GM23338 (cell line): ENCODE measurements at regions not wholly inside any gene's neighbourhood (a gene's known extent, or its start where the extent isn't known, plus 50 kb on each side); places are given as distances from the start of the nearest gene placed in this dataset.

ENCODE experiments used
- ATAC-seq: fragments of 200-7000 bp; cut with Tn5 transposase; 3 replicates; pipeline ENCODE4 v1.9.1; 2020
- DNase-seq: peaks from one replicate; pipeline ENCODE4 v3.0.0-alpha.2; 2015; ENCODE audit warnings: low spot score
- H2AFZ ChIP-seq: fragments of 200-600 bp; sonication (generic); 2 replicates; pipeline ENCODE4 v1.8.0; 2016; ENCODE audit warnings: antibody characterized with exemption, mild to moderate bottlenecking, moderate library complexity
- H3F3A ChIP-seq: fragments of 200-600 bp; sonication (generic); replicated peaks from 2 replicates; pipeline ENCODE4 v1.8.0; 2017; ENCODE audit warnings: antibody characterized with exemption, mixed run types, low read depth
- H3K27ac ChIP-seq: fragments of 200-600 bp; sonication (generic); 2 replicates; pipeline ENCODE4 v1.6.1; 2016; ENCODE audit warnings: low read depth
- H3K27me3 ChIP-seq: fragments of 200-600 bp; sonication (generic); 2 replicates; pipeline ENCODE4 v1.8.0; 2016; ENCODE audit warnings: mild to moderate bottlenecking, mixed run types, moderate library complexity; ENCODE audit not compliant: insufficient read depth
- H3K36me3 ChIP-seq: fragments of 200-600 bp; sonication (generic); 2 replicates; pipeline ENCODE4 v1.8.0; 2016; ENCODE audit warnings: mild to moderate bottlenecking; ENCODE audit not compliant: insufficient read depth
- H3K4me1 ChIP-seq: fragments of 200-600 bp; sonication (generic); 2 replicates; pipeline ENCODE4 v1.8.0; 2016; ENCODE audit warnings: mild to moderate bottlenecking, moderate library complexity; ENCODE audit not compliant: insufficient read depth
- H3K4me2 ChIP-seq: fragments of 200-600 bp; sonication (generic); 2 replicates; pipeline ENCODE4 v1.7.1; 2017; ENCODE audit warnings: mixed run types
- H3K4me3 ChIP-seq: fragments of 200-600 bp; sonication (generic); 2 replicates; pipeline ENCODE4 v1.6.1; 2016; ENCODE audit warnings: mixed run types
- H3K79me2 ChIP-seq: fragments of 200-600 bp; sonication (generic); replicated peaks from 2 replicates; pipeline ENCODE4 v1.8.0; 2017; ENCODE audit warnings: mild to moderate bottlenecking; ENCODE audit not compliant: insufficient read depth
- H3K9me2 ChIP-seq: fragments of 200-600 bp; sonication (generic); 2 replicates; pipeline ENCODE4 v1.8.0; 2017; ENCODE audit not compliant: insufficient read depth
- H4K20me1 ChIP-seq: fragments of 200-600 bp; sonication (generic); replicated peaks from 2 replicates; pipeline ENCODE4 v1.8.0; 2017; ENCODE audit warnings: mild to moderate bottlenecking; ENCODE audit not compliant: insufficient read depth
- H3K27ac Mint-ChIP-seq: 2 replicates; pipeline ENCODE4 v1.8.0; 2020; ENCODE audit warnings: inconsistent platforms, mild to moderate bottlenecking, moderate library complexity, mixed read lengths
- H3K27me3 Mint-ChIP-seq: 3 replicates; pipeline ENCODE4 v1.8.0; 2022; ENCODE audit warnings: low read depth, mild to moderate bottlenecking, moderate library complexity, mixed read lengths, inconsistent platforms; ENCODE audit not compliant: insufficient read depth, poor library complexity
- H3K36me3 Mint-ChIP-seq: 3 replicates; pipeline ENCODE4 v1.8.0; 2021; ENCODE audit warnings: low read depth, mild to moderate bottlenecking, inconsistent platforms, moderate library complexity, mixed read lengths
- H3K4me1 Mint-ChIP-seq: 3 replicates; pipeline ENCODE4 v1.8.0; 2020; ENCODE audit warnings: mild to moderate bottlenecking, inconsistent platforms, mixed read lengths
- H3K4me3 Mint-ChIP-seq: 3 replicates; pipeline ENCODE4 v1.8.0; 2021; ENCODE audit warnings: moderate library complexity, mild to moderate bottlenecking, inconsistent platforms, mixed read lengths
- H3K9me3 Mint-ChIP-seq: 3 replicates; pipeline ENCODE4 v1.8.0; 2020; ENCODE audit warnings: moderate library complexity, mild to moderate bottlenecking, inconsistent platforms, mixed read lengths
- CREB1 ChIP-seq: fragments of 250-450 bp; sonication (Bioruptor Pico); IDR thresholded peaks from 2 replicates; pipeline ENCODE4 v1.5.0; 2020; ENCODE audit warnings: low read depth, mild to moderate bottlenecking, moderate library complexity
- EZH2 ChIP-seq: fragments of 200-600 bp; sonication (generic); IDR thresholded peaks from one replicate; pipeline ENCODE4 v1.8.0; 2017; ENCODE audit warnings: antibody characterized with exemption, mild to moderate bottlenecking, low read depth; ENCODE audit not compliant: unreplicated experiment
- EZH2phosphoT487 ChIP-seq: fragments of 200-600 bp; sonication (generic); IDR thresholded peaks from one replicate; pipeline ENCODE4 v1.8.1; 2018; ENCODE audit warnings: antibody characterized with exemption; ENCODE audit not compliant: unreplicated experiment
- JUNB ChIP-seq: IDR thresholded peaks from one replicate; pipeline ENCODE4 v1.6.1; 2016; ENCODE audit warnings: antibody characterized with exemption; ENCODE audit not compliant: unreplicated experiment
- NANOG ChIP-seq: IDR thresholded peaks from 2 replicates; pipeline ENCODE4 v1.6.1; 2016; ENCODE audit warnings: antibody characterized with exemption, borderline replicate concordance
- STAT1 ChIP-seq: IDR thresholded peaks from one replicate; pipeline ENCODE4 v1.6.1; 2016; ENCODE audit warnings: antibody characterized with exemption; ENCODE audit not compliant: unreplicated experiment
- ZNF114 ChIP-seq: fragments of 250-450 bp; sonication (Bioruptor Pico); IDR thresholded peaks from 2 replicates; pipeline ENCODE4 v1.5.0; 2020; ENCODE audit warnings: mild to moderate bottlenecking, moderate library complexity
- ZNF331 ChIP-seq: fragments of 250-450 bp; sonication (Bioruptor Pico); IDR thresholded peaks from 2 replicates; pipeline ENCODE4 v1.5.0; 2020; ENCODE audit warnings: low read depth, mild to moderate bottlenecking, moderate library complexity
- ZNF462 ChIP-seq: fragments of 250-450 bp; sonication (Bioruptor Pico); IDR thresholded peaks from 2 replicates; pipeline ENCODE4 v1.5.0; 2020; ENCODE audit warnings: mild to moderate bottlenecking, moderate library complexity

GRCh38 chr10:3672220-3672619 is 112.8 kb downstream of the KLF6 start:
- no peaks in the 10 kb centered on the region for H3K9me2 ChIP-seq
- Mint-ChIP-seq H3K27me3 (no peaks in the 10 kb centered on the region), H3K9me3 (no peaks in the 10 kb centered on the region), H3K4me3 (no peak overlapping the region), H3K27ac (no peak overlapping the region), H3K36me3 (no peaks in the 10 kb centered on the region), H3K4me1 (peaks cover 28% of the 10 kb centered on the region)
- H3K27ac ChIP-seq = no peak overlapping the region
- no peak overlapping the region for H3K4me3 ChIP-seq
- H3K79me2 ChIP-seq = no peaks in the 10 kb centered on the region
- H2AFZ ChIP-seq = no peak overlapping the region
- H3K4me1 ChIP-seq = peaks cover 4% of the 10 kb centered on the region; the same call in 1 of the 2 replicates
- no peaks in the 10 kb centered on the region for H3K36me3 ChIP-seq
- no peak for ATAC-seq
- H3F3A ChIP-seq = no peaks in the 10 kb centered on the region
- no peaks in the 10 kb centered on the region for H4K20me1 ChIP-seq
- DNase-seq = no peak
- no peak overlapping the region for H3K4me2 ChIP-seq
- no peaks in the 10 kb centered on the region for H3K27me3 ChIP-seq
- TF ChIP-seq EZH2phosphoT487 (no peak), ZNF114 (CRISPR knock-in tag) (no peak), CREB1 (CRISPR knock-in tag) (no peak)

GRCh38 chr10:3671386-3671955 is 113.5 kb downstream of the KLF6 start:
- TF ChIP-seq ZNF114 (CRISPR knock-in tag) = no peak
- TF ChIP-seq ZNF462 (CRISPR knock-in tag) = no peak
- no peak for TF ChIP-seq EZH2
- TF ChIP-seq NANOG = no peak
- no peak for TF ChIP-seq JUNB
- no peak for TF ChIP-seq ZNF331 (CRISPR knock-in tag)
- TF ChIP-seq CREB1 (CRISPR knock-in tag) = no peak
- TF ChIP-seq STAT1 = no peak
- Histone ChIP-seq H3K4me3 (no peak overlapping the region), H3K27me3 (no peaks in the 10 kb centered on the region), H3K4me1 (peaks cover 4% of the 10 kb centered on the region; the same call in 1 of the 2 replicates), H3F3A (no peaks in the 10 kb centered on the region), H3K4me2 (no peak overlapping the region), H3K9me2 (no peaks in the 10 kb centered on the region), H3K27ac (no peak overlapping the region), H3K36me3 (no peaks in the 10 kb centered on the region), H2AFZ (peak overlapping the region; percentile 14; the same call in 1 of the 2 replicates), H3K79me2 (no peaks in the 10 kb centered on the region), H4K20me1 (no peaks in the 10 kb centered on the region)
- ATAC-seq (no peak; the same call in 2 of the 3 replicates), DNase-seq (peak; percentile 21)
- H3K9me3 Mint-ChIP-seq = no peaks in the 10 kb centered on the region
- no peaks in the 10 kb centered on the region for H3K27me3 Mint-ChIP-seq
- H3K27ac Mint-ChIP-seq = no peak overlapping the region
- no peaks in the 10 kb centered on the region for H3K36me3 Mint-ChIP-seq
- peaks cover 28% of the 10 kb centered on the region for H3K4me1 Mint-ChIP-seq
- H3K4me3 Mint-ChIP-seq = no peak overlapping the region
